Central memory CD8-positive, alpha-beta T cell (primary cell): ENCODE measurements at regions not wholly inside any gene's neighbourhood (a gene's known extent, or its start where the extent isn't known, plus 50 kb on each side); places are given as distances from the start of the nearest gene placed in this dataset.
"Not testable (repeated sequence)": the region's sequence is repeated elsewhere in the genome, so short reads cannot be mapped to it uniquely, and the experiment has no call there.

Experiments
- ATAC-seq: fragments of 150-1000 bp; cut with Tn5 transposase; replicated peaks from 2 replicates; pipeline ENCODE4 v1.10.0; 2022; ENCODE audit warnings: mild to moderate bottlenecking, moderate FRiP score, moderate number of reproducible peaks; ENCODE audit not compliant: poor library complexity, severe bottlenecking; ENCODE audit errors: extremely low read depth
- DNase-seq, 2 donors: peaks; one replicate each; pipeline ENCODE4 v3.0.0; 2021; ENCODE audit warnings: low spot score in 2 of 2
- H3K27ac Mint-ChIP-seq: one replicate; pipeline ENCODE4 v1.8.0; 2022; ENCODE audit warnings: low read depth, mild to moderate bottlenecking, moderate library complexity, mixed read lengths
- H3K27me3 Mint-ChIP-seq: one replicate; pipeline ENCODE4 v1.8.0; 2022; ENCODE audit warnings: mixed read lengths
- H3K36me3 Mint-ChIP-seq: one replicate; pipeline ENCODE4 v1.8.0; 2022; ENCODE audit warnings: mild to moderate bottlenecking, moderate library complexity, mixed read lengths; ENCODE audit not compliant: insufficient read depth
- H3K4me1 Mint-ChIP-seq: one replicate; pipeline ENCODE4 v1.8.0; 2022; ENCODE audit warnings: mixed read lengths
- H3K4me3 Mint-ChIP-seq: one replicate; pipeline ENCODE4 v1.8.0; 2022; ENCODE audit warnings: mild to moderate bottlenecking, moderate library complexity, mixed read lengths
- H3K9me3 Mint-ChIP-seq: one replicate; pipeline ENCODE4 v1.8.0; 2022; ENCODE audit warnings: mixed read lengths

- ATAC-seq (no peak), DNase-seq (no peak)
- no peak overlapping the region for H3K4me3 Mint-ChIP-seq
- H3K9me3 Mint-ChIP-seq: peaks cover 5% of the 10 kb centered on the region
- H3K36me3 Mint-ChIP-seq: no peaks in the 10 kb centered on the region
- no peaks in the 10 kb centered on the region for H3K27me3 Mint-ChIP-seq
- no peaks in the 10 kb centered on the region for H3K4me1 Mint-ChIP-seq
- no peak overlapping the region for H3K27ac Mint-ChIP-seq
Measured at GRCh38 chr7:81484261-81484660, 285.6 kb downstream of the HGF start.

- no peak overlapping the region for H3K27ac Mint-ChIP-seq
- H3K36me3 Mint-ChIP-seq: no peaks in the 10 kb centered on the region
- peaks cover 5% of the 10 kb centered on the region for H3K9me3 Mint-ChIP-seq
- H3K4me1 Mint-ChIP-seq: no peaks in the 10 kb centered on the region
- no peak overlapping the region for H3K4me3 Mint-ChIP-seq
- no peaks in the 10 kb centered on the region for H3K27me3 Mint-ChIP-seq
- no peak for ATAC-seq
- no peak for DNase-seq
Measured at GRCh38 chr7:81482600-81483186, 287.2 kb downstream of the HGF start.

GRCh38 chr7:81478664-81479063 lies 291.2 kb downstream of the HGF start:
- Mint-ChIP-seq H3K4me3 (no peak overlapping the region), H3K27me3 (no peaks in the 10 kb centered on the region), H3K36me3 (no peaks in the 10 kb centered on the region), H3K4me1 (no peaks in the 10 kb centered on the region), H3K27ac (no peak overlapping the region), H3K9me3 (peaks cover 10% of the 10 kb centered on the region)
- ATAC-seq (no peak), DNase-seq (no peak)

- DNase-seq, H3K27me3 Mint-ChIP-seq, H3K4me3 Mint-ChIP-seq, ATAC-seq, H3K36me3 Mint-ChIP-seq, H3K4me1 Mint-ChIP-seq, H3K27ac Mint-ChIP-seq: not testable (repeated sequence)
- H3K9me3 Mint-ChIP-seq: peaks cover 10% of the 10 kb centered on the region
Measured at GRCh38 chr7:81478201-81478600, 291.6 kb downstream of the HGF start.

- Mint-ChIP-seq H3K27ac (no peak overlapping the region), H3K4me1 (no peaks in the 10 kb centered on the region), H3K9me3 (peaks cover 14% of the 10 kb centered on the region), H3K4me3 (no peak overlapping the region), H3K36me3 (no peaks in the 10 kb centered on the region), H3K27me3 (no peaks in the 10 kb centered on the region)
- ATAC-seq (no peak), DNase-seq (no peak)
Measured at GRCh38 chr7:81473236-81473635, 296.6 kb downstream of the HGF start.

- Mint-ChIP-seq H3K9me3 (peaks cover 15% of the 10 kb centered on the region), H3K4me3 (no peak overlapping the region), H3K36me3 (no peaks in the 10 kb centered on the region), H3K27ac (no peak overlapping the region), H3K27me3 (no peaks in the 10 kb centered on the region), H3K4me1 (no peaks in the 10 kb centered on the region)
- ATAC-seq (no peak), DNase-seq (no peak)
Measured at GRCh38 chr7:81470724-81471379, 299.0 kb downstream of the HGF start.

- no peak for DNase-seq
- H3K9me3 Mint-ChIP-seq: peaks cover 15% of the 10 kb centered on the region
- no peaks in the 10 kb centered on the region for H3K36me3 Mint-ChIP-seq
- no peak overlapping the region for H3K27ac Mint-ChIP-seq
- no peak for ATAC-seq
- no peak overlapping the region for H3K4me3 Mint-ChIP-seq
- no peaks in the 10 kb centered on the region for H3K27me3 Mint-ChIP-seq
- no peaks in the 10 kb centered on the region for H3K4me1 Mint-ChIP-seq
Measured at GRCh38 chr7:81469869-81470723, 299.8 kb downstream of the HGF start.

- Mint-ChIP-seq H3K27me3 (no peaks in the 10 kb centered on the region), H3K4me1 (no peaks in the 10 kb centered on the region), H3K27ac (no peak overlapping the region), H3K9me3 (peaks cover 11% of the 10 kb centered on the region), H3K4me3 (no peak overlapping the region), H3K36me3 (no peaks in the 10 kb centered on the region)
- no peak for DNase-seq
- ATAC-seq: no peak
Measured at GRCh38 chr7:81469153-81469868, 300.5 kb downstream of the HGF start.

GRCh38 chr7:81468526-81468925 lies 301.3 kb downstream of the HGF start:
- Mint-ChIP-seq H3K36me3 (no peaks in the 10 kb centered on the region), H3K4me3 (no peak overlapping the region), H3K27ac (no peak overlapping the region), H3K4me1 (no peaks in the 10 kb centered on the region), H3K9me3 (peaks cover 10% of the 10 kb centered on the region), H3K27me3 (no peaks in the 10 kb centered on the region)
- ATAC-seq (no peak), DNase-seq (no peak)

- ATAC-seq (no peak), DNase-seq (no peak)
- no peaks in the 10 kb centered on the region for H3K4me1 Mint-ChIP-seq
- no peaks in the 10 kb centered on the region for H3K27me3 Mint-ChIP-seq
- peaks cover 10% of the 10 kb centered on the region for H3K9me3 Mint-ChIP-seq
- no peak overlapping the region for H3K4me3 Mint-ChIP-seq
- no peak overlapping the region for H3K27ac Mint-ChIP-seq
- no peaks in the 10 kb centered on the region for H3K36me3 Mint-ChIP-seq
Measured at GRCh38 chr7:81467964-81468363, 301.9 kb downstream of the HGF start.

- H3K36me3 Mint-ChIP-seq: no peaks in the 10 kb centered on the region
- no peak overlapping the region for H3K27ac Mint-ChIP-seq
- H3K4me1 Mint-ChIP-seq: no peaks in the 10 kb centered on the region
- no peaks in the 10 kb centered on the region for H3K27me3 Mint-ChIP-seq
- no peak for DNase-seq
- ATAC-seq: no peak
- H3K4me3 Mint-ChIP-seq: no peak overlapping the region
- peaks cover 8% of the 10 kb centered on the region for H3K9me3 Mint-ChIP-seq
Measured at GRCh38 chr7:81462672-81463071, 307.2 kb downstream of the HGF start.

GRCh38 chr7:81460250-81461045 lies 309.4 kb downstream of the HGF start:
- Mint-ChIP-seq H3K27ac (no peak overlapping the region), H3K4me1 (no peaks in the 10 kb centered on the region), H3K36me3 (no peaks in the 10 kb centered on the region), H3K4me3 (no peak overlapping the region), H3K27me3 (no peaks in the 10 kb centered on the region), H3K9me3 (peaks cover 18% of the 10 kb centered on the region)
- no peak for ATAC-seq
- no peak for DNase-seq
